GM19455 (cell line): ENCODE measurements at regions not wholly inside any gene's neighbourhood (a gene's known extent, or its start where the extent isn't known, plus 50 kb on each side); places are given as distances from the start of the nearest gene placed in this dataset.

Experiments used
- ATAC-seq: cut with Tn5 transposase; IDR thresholded peaks from one replicate; pipeline ENCODE4 v1.9.1; 2021; ENCODE audit not compliant: unreplicated experiment

GRCh38 chr18:67242001-67242400 lies 274.5 kb downstream of the DSEL start:
- no peak for ATAC-seq

DNA sequence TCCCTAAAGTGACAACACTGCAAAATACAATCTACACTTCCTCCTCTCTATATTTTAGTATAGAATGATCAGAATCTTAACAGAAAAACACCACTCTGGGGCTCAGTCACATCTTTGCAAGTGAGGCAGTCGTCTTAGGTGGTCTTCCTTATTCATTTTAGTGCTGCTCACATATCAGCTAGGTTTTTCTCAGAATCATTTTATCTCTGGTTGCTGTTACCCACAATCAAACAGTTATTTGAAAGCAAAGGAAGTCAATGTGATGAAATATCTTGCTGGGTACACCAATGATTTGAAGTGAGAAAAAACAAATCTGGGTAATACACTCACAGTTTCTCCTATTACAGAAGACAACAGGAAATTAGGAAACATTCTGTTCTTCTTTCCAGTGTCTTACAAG lies 275.2 kb downstream of the DSEL start:
- ATAC-seq, result no peak

- no peak for ATAC-seq
These were observed 276.7 kb downstream of the DSEL start for GRCh38 chr18:67239826-67240225.

GRCh38 chr18:67232991-67233390 lies 283.5 kb downstream of the DSEL start:
- no peak for ATAC-seq

- ATAC-seq, result no peak
These were observed 284.1 kb downstream of the DSEL start for GRCh38 chr18:67232406-67232805.

DNA sequence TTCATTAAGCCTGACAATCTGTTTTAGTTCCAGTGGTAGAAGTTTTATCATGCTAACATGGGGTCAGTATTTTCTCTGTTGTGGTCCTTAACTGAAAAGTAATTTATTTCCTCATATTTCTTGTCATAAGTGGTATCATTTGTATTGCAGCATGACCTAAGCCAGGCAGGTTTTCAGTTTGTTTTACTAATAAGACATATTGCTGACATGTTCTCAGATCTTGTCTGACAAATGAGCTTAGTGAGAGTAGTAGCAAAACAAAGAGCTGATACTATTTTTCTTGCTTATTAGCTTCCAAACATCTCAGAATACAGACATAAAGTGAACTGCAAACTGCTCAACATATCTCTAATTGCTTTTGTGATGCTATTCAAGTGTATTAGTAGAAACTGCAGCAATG lies 293.6 kb downstream of the DSEL start:
- no peak for ATAC-seq

DNA sequence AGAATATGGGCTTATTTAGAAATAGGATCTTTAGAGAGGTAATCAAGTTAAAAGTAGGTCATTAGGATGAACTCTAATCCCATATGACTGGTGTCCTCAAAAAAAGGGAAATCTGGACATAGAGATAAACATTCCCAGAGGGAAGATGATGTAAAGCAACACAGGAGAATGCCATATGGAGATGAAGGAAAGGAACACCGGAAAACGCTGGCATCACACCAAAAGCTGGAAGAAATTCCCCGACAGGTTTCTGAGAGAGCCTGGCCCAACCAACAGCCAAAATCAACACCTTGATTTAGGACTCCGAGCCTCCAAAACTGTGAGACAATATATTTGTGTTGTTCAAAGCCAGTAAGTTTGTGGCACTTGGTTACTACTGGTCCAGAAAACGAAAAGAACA lies 296.7 kb downstream of the DSEL start:
- no peak for ATAC-seq

DNA sequence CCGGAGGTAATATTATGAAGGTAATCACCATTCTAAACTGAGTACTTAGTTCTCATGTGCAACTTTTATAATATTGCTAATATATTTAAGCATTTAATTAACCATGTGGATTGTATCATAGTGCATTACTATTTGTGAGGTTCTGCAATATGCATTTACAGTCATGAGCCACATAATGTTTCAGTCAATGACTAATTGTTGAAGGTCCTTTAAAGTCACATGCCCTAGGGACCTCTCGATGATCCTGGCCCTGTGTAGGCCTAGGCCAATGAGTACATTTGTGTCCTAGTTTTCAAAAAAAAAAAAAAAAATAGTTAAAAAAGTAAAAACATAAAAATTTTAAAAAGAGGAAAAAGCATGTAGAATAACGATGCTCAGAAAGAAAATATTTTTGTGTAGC lies 298.0 kb downstream of the DSEL start:
- ATAC-seq, result no peak

GRCh38 chr18:67217551-67218166 lies 298.9 kb downstream of the DSEL start:
- peak; percentile 81 for ATAC-seq

- no peak for ATAC-seq
These were observed 299.7 kb downstream of the DSEL start for GRCh38 chr18:67216846-67217245.

GRCh38 chr18:67215686-67216085 lies 300.8 kb downstream of the DSEL start:
- ATAC-seq, result no peak

DNA sequence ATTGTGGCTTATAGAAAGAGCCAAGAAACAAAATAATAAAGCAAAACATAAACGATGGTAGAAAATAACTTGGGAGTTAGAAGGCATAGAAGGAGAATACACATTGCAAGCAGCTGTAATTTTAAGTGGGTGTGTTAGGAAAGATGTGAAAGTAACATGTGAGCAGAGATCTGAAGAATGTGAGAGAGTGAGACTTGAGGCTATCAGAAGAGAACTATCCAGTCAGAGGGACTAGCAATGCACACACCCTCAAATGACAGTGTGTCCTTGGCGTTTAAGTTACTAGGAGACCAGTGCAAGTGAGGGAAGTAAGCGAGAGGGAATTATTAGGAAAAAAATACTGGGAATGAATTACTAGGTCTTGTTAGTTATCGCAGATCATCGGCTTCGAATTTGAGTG lies 304.9 kb downstream of the DSEL start:
- no peak for ATAC-seq

GRCh38 chr18:67200665-67201064 lies 315.9 kb downstream of the DSEL start:
- ATAC-seq, result no peak

DNA sequence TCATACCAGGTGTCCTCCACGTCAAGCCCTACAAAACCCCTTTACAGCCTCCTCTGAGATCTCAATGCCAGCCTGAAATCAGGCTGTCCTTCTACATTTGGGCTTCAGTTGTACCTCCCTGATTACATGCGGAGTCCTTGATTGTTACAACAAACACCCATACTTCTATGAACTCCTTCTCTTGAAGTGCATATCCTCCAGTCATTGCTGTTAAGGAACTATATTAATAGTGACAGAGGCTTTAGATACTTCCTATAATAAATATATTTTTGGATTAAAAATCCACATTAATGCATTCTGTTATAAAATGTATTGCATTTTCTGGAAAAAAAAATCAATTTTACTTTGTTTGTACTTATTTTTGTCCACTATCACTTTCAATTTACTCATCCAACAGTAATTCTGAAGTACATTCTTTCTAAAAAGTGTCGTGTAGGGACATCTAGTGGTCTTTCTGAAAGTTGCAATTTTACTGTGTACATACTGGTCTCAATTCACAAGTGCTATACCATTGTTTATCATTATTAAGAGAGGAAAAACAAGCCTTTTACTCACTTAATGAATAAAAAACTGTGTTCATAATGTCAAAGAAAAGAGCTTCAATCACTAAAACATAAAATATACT lies 316.4 kb downstream of the DSEL start:
- peak; percentile 98 for ATAC-seq

GRCh38 chr18:67194886-67195285 lies 321.6 kb downstream of the DSEL start:
- ATAC-seq, result no peak

- no peak for ATAC-seq
These were observed 324.0 kb downstream of the DSEL start for GRCh38 chr18:67192535-67192934.

DNA sequence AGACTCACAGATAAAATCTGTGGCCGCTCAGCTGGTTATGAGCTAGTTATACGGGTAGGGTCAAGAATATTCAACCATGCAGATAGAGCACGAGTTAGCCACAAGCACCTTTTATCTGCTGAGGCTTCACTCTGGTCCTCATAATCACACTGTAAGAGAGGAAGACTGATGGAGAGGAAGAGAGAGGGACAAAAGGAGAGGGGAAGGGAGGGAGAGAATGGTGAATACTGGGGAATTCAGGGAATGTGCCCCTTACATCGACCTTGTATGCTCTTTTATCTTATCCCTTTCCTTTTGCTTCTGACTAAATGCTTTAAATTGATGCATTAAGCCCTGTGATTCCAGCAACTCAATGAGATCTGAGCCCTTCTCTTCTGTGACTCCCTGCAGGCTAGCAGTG lies 333.1 kb downstream of the DSEL start:
- ATAC-seq, result no peak

GRCh38 chr18:67179726-67180125 lies 336.8 kb downstream of the DSEL start:
- no peak for ATAC-seq

DNA sequence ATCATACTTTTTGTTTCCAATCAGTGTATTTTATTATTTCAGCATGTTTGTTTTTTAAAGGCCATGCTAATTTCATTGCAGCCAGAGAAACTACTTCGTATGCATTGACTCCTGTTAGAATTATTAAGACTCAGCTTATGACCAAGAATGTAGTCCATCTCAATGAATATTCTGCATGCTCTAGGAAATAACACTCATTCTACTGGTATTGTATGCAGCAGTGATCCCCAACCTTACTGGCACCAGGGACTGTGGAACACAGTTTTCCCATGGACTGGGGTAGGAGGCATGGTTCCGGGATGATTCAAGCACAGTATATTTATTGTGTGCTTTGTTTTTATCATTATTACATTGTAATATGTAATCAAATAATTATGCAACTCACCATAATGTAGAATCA lies 356.9 kb downstream of the DSEL start:
- no peak for ATAC-seq

DNA sequence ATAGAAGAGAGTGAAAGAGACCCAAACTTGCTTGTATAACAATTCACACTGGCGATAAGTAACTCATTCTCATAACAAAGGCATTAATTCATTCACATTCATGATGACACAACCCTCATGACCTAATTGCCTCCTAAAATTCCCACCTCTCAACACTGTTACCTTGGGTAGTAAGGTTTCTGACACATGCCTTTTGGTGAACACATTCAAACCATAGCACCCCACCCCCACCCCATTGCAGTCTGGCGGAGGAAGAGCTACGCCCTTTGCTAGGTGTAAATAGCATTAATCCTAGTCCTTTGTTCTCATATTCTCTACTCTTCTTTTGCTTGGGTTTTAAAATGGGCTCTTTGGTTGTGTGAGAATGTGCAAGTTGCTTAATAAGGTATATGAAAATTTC lies 361.5 kb downstream of the DSEL start:
- no peak for ATAC-seq

DNA sequence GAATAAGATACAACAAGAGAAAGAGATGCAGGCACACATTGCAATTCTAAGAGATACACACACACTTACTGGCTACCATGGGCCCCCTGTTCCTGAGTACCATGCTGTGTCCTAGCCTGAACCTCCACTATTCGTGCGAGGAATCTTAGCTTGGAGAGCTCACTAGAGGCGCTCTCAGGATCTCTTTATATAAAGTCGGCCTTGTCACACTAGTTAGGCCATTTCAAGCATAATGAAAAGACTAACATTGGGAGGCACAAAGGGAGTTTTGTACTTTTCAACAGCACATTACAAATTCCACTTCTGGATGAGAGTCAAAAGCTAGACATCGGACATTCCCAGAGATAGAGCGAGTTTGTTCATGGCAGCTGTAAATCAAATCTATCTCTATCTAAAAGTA lies 365.2 kb downstream of the DSEL start:
- ATAC-seq, result no peak

GRCh38 chr18:67145586-67146292 lies 370.8 kb downstream of the DSEL start:
- ATAC-seq, result no peak

- no peak for ATAC-seq
These were observed 372.2 kb downstream of the DSEL start for GRCh38 chr18:67144329-67144728.
